Adrenal gland (tissue), 5 donors: ENCODE measurements at regions not wholly inside any gene's neighbourhood (a gene's known extent, or its start where the extent isn't known, plus 50 kb on each side); places are given as distances from the start of the nearest gene placed in this dataset.

Source experiments
- CTCF ChIP-seq, 6 experiments: fragments of 450-650 bp in 4 of 6; fragments of 200-600 bp in 2 of 6; sonication (generic) in 1 of 6; IDR thresholded peaks; 1 replicate in 5 of 6; 2 replicates in 1 of 6; pipeline versions ENCODE4 v1.5.1 to v1.8.0; 2016 to 2021; ENCODE audit warnings: antibody characterized with exemption in 6 of 6, mild to moderate bottlenecking in 2 of 6, moderate library complexity in 1 of 6
- POLR2A ChIP-seq, 2 donors: fragments of 450-650 bp; IDR thresholded peaks; one replicate each; pipeline ENCODE4 v1.6.1; 2017; ENCODE audit warnings: antibody characterized with exemption in 2 of 2, mild to moderate bottlenecking in 2 of 2, moderate library complexity in 1 of 2
- donor health status: DM: no; HTN: no; CAD: no.

GRCh38 chr1:168835176-168835575, 106.2 kb upstream of the DPT start:
- TF ChIP-seq CTCF (IDR thresholded peaks at IDR 0.05) (no peak), POLR2A (IDR thresholded peaks at IDR 0.05) (no peak)
